OCI-LY1 (cell line): ENCODE measurements at regions not wholly inside any gene's neighbourhood (a gene's known extent, or its start where the extent isn't known, plus 50 kb on each side); places are given as distances from the start of the nearest gene placed in this dataset.

Source experiments
- H2AFZ ChIP-seq: fragments of 200-600 bp; sonication (generic), shearing (Covaris generic); 2 replicates; pipeline ENCODE4 v1.6.0; 2014; ENCODE audit warnings: antibody characterized with exemption, mild to moderate bottlenecking, low read length
- H3F3A ChIP-seq: fragments of 200-600 bp; sonication (generic), shearing (Covaris generic); 2 replicates; pipeline ENCODE4 v1.6.0; 2014; ENCODE audit warnings: mild to moderate bottlenecking, antibody characterized with exemption, low read length, moderate library complexity; ENCODE audit not compliant: insufficient read depth
- H3K27ac ChIP-seq: fragments of 200-600 bp; sonication (generic); 2 replicates; pipeline ENCODE4 v1.5.1; 2014; ENCODE audit warnings: low read length, mixed run types, mild to moderate bottlenecking, low read depth; ENCODE audit not compliant: poor library complexity, severe bottlenecking
- H3K27me3 ChIP-seq: fragments of 200-600 bp; sonication (generic); 2 replicates; pipeline ENCODE4 v1.6.0; 2014; ENCODE audit warnings: antibody characterized with exemption, mild to moderate bottlenecking, low read length, moderate library complexity; ENCODE audit not compliant: insufficient read depth
- H3K36me3 ChIP-seq: fragments of 200-600 bp; sonication (generic); 2 replicates; pipeline ENCODE4 v1.6.1; 2014; ENCODE audit warnings: mild to moderate bottlenecking, antibody characterized with exemption, low read length, moderate library complexity, mixed read lengths; ENCODE audit not compliant: insufficient read depth
- H3K4me1 ChIP-seq: fragments of 200-600 bp; sonication (generic); 2 replicates; pipeline ENCODE4 v1.5.1; 2014; ENCODE audit warnings: mild to moderate bottlenecking, low read length, moderate library complexity; ENCODE audit not compliant: insufficient read depth, severe bottlenecking
- H3K4me2 ChIP-seq: fragments of 200-600 bp; sonication (generic), shearing (Covaris generic); 2 replicates; pipeline ENCODE4 v1.6.1; 2014; ENCODE audit warnings: low read length
- H3K4me3 ChIP-seq: fragments of 200-600 bp; sonication (generic); 2 replicates; pipeline ENCODE4 v1.5.1; 2014; ENCODE audit warnings: low read length, low read depth, mild to moderate bottlenecking, mixed read lengths; ENCODE audit not compliant: poor library complexity, severe bottlenecking
- H3K79me2 ChIP-seq: fragments of 200-600 bp; shearing (Covaris generic); 2 replicates; pipeline ENCODE4 v1.6.1; 2016; ENCODE audit warnings: mixed run types, low read length, mixed read lengths; ENCODE audit not compliant: insufficient read depth
- H3K9ac ChIP-seq: fragments of 200-600 bp; sonication (generic), shearing (Covaris generic); 2 replicates; pipeline ENCODE4 v1.6.1; 2014; ENCODE audit warnings: mild to moderate bottlenecking, low read length, mixed read lengths
- H3K9me2 ChIP-seq: fragments of 200-600 bp; sonication (generic), shearing (Covaris generic); 2 replicates; pipeline ENCODE4 v1.6.1; 2014; ENCODE audit warnings: low read depth, mild to moderate bottlenecking, low read length, mixed read lengths
- H3K9me3 ChIP-seq: fragments of 200-600 bp; shearing (Covaris generic); 2 replicates; pipeline ENCODE4 v1.6.1; 2014; ENCODE audit warnings: low read length, mixed read lengths
- H4K20me1 ChIP-seq: fragments of 200-600 bp; sonication (generic), shearing (Covaris generic); 2 replicates; pipeline ENCODE4 v1.6.0; 2016; ENCODE audit warnings: mild to moderate bottlenecking, low read length; ENCODE audit not compliant: insufficient read depth
- CTCF ChIP-seq: fragments of 200-600 bp; sonication (generic), shearing (Covaris generic); IDR thresholded peaks from 2 replicates; pipeline ENCODE4 v1.5.1; 2017; ENCODE audit warnings: mild to moderate bottlenecking, antibody characterized with exemption, low read length, moderate library complexity, mixed read lengths
- EZH2 ChIP-seq: fragments of 200-600 bp; sonication (generic), shearing (Covaris generic); IDR thresholded peaks from 2 replicates; pipeline ENCODE4 v1.8.0; 2017; ENCODE audit warnings: borderline replicate concordance, mixed run types, mild to moderate bottlenecking, antibody characterized with exemption, low read length, moderate library complexity, mixed read lengths

- H3K27ac ChIP-seq = no peak overlapping the region
- no peak overlapping the region for H3K4me2 ChIP-seq
- H2AFZ ChIP-seq = no peak overlapping the region
- H3K4me3 ChIP-seq = no peak overlapping the region
- H3F3A ChIP-seq = no peaks in the 10 kb centered on the region
- H4K20me1 ChIP-seq = no peaks in the 10 kb centered on the region
- H3K9me2 ChIP-seq = no peaks in the 10 kb centered on the region
- no peak for TF ChIP-seq EZH2
- TF ChIP-seq CTCF = no peak
- no peaks in the 10 kb centered on the region for H3K4me1 ChIP-seq
- H3K79me2 ChIP-seq = no peaks in the 10 kb centered on the region
- H3K9me3 ChIP-seq = no peaks in the 10 kb centered on the region
- no peaks in the 10 kb centered on the region for H3K36me3 ChIP-seq
- no peak overlapping the region for H3K9ac ChIP-seq
- no peaks in the 10 kb centered on the region for H3K27me3 ChIP-seq
These were observed 311.0 kb downstream of the CBLN2 start for GRCh38 chr18:72233106-72233505.

- no peaks in the 10 kb centered on the region for H3K27me3 ChIP-seq
- no peaks in the 10 kb centered on the region for H3K9me3 ChIP-seq
- no peaks in the 10 kb centered on the region for H3F3A ChIP-seq
- no peaks in the 10 kb centered on the region for H3K36me3 ChIP-seq
- H3K9me2 ChIP-seq = no peaks in the 10 kb centered on the region
- H3K4me2 ChIP-seq = no peak overlapping the region
- TF ChIP-seq CTCF (no peak), EZH2 (no peak)
- no peak overlapping the region for H3K27ac ChIP-seq
- no peaks in the 10 kb centered on the region for H4K20me1 ChIP-seq
- no peaks in the 10 kb centered on the region for H3K4me1 ChIP-seq
- H3K9ac ChIP-seq = no peak overlapping the region
- no peaks in the 10 kb centered on the region for H3K79me2 ChIP-seq
- H2AFZ ChIP-seq = no peak overlapping the region
- no peak overlapping the region for H3K4me3 ChIP-seq
These were observed 311.5 kb downstream of the CBLN2 start for GRCh38 chr18:72232644-72233043.

- H2AFZ ChIP-seq = no peak overlapping the region
- TF ChIP-seq EZH2 = no peak
- no peak for TF ChIP-seq CTCF
- H3K79me2 ChIP-seq = no peaks in the 10 kb centered on the region
These were observed 318.2 kb downstream of the CBLN2 start for GRCh38 chr18:72225958-72226357.

More at GRCh38 chr18:72225958-72226357, 318.2 kb downstream of the CBLN2 start:
- Histone ChIP-seq H4K20me1 (no peaks in the 10 kb centered on the region), H3K4me3 (no peak overlapping the region), H3F3A (no peaks in the 10 kb centered on the region), H3K4me2 (no peak overlapping the region), H3K27me3 (no peaks in the 10 kb centered on the region), H3K9me3 (no peaks in the 10 kb centered on the region), H3K9me2 (no peaks in the 10 kb centered on the region), H3K9ac (no peak overlapping the region), H3K27ac (no peak overlapping the region), H3K36me3 (no peaks in the 10 kb centered on the region), H3K4me1 (no peaks in the 10 kb centered on the region)
